ENCODE measurements at regions not wholly inside any gene's neighbourhood (a gene's known extent, or its start where the extent isn't known, plus 50 kb on each side); places are given as distances from the start of the nearest gene placed in this dataset.
"Not testable (repeated sequence)": the region's sequence is repeated elsewhere in the genome, so short reads cannot be mapped to it uniquely, and the experiment has no call there.

- not testable (repeated sequence) for TF ChIP-seq CTCF, POLR2A (IDR thresholded peaks at IDR 0.05)
Observed at GRCh38 chr15:69573278-69573677, 120.7 kb downstream of the RPLP1 start.
